Activated CD8-positive, alpha-beta T cell treated with anti-CD3 and anti-CD28 coated beads, Interleukin-2, amount 10 ng/mL, durations not matched to agents 7 days and 5 days (primary cell): ENCODE measurements at regions not wholly inside any gene's neighbourhood (a gene's known extent, or its start where the extent isn't known, plus 50 kb on each side); places are given as distances from the start of the nearest gene placed in this dataset.

Experiments
- ATAC-seq: fragments of 150-1000 bp; cut with Tn5 transposase; one replicate; pipeline ENCODE4 v1.10.0; 2021; ENCODE audit warnings: moderate library complexity
- CTCF ChIA-PET: fragments of 350-600 bp; sonication (Branson Sonifier 250); formaldehyde crosslinking; loops from one replicate; lab custom pipeline; 2021; ENCODE audit warnings: antibody characterized with exemption; lab: Charles Lee
- POLR2A ChIA-PET: fragments of 350-600 bp; sonication (Branson Sonifier 250); formaldehyde crosslinking; loops from one replicate; lab custom pipeline; 2021; ENCODE audit warnings: antibody characterized with exemption; lab: Charles Lee
- DNase-seq: peaks from one replicate; pipeline ENCODE4 v3.0.0-alpha.2; 2020
- H3K27ac Mint-ChIP-seq: one replicate; pipeline ENCODE4 v1.8.0; 2021; ENCODE audit warnings: mild to moderate bottlenecking, mixed read lengths
- H3K27me3 Mint-ChIP-seq: one replicate; pipeline ENCODE4 v1.8.0; 2021; ENCODE audit warnings: low read depth, mixed read lengths
- H3K36me3 Mint-ChIP-seq: one replicate; pipeline ENCODE4 v1.8.0; 2021; ENCODE audit warnings: low read depth, mixed read lengths
- H3K4me1 Mint-ChIP-seq: one replicate; pipeline ENCODE4 v1.8.0; 2021; ENCODE audit warnings: low read depth, mixed read lengths
- H3K4me3 Mint-ChIP-seq: one replicate; pipeline ENCODE4 v1.8.0; 2021; ENCODE audit warnings: mild to moderate bottlenecking, mixed read lengths
- H3K9me3 Mint-ChIP-seq: one replicate; pipeline ENCODE4 v1.8.0; 2022; ENCODE audit warnings: mixed read lengths; ENCODE audit not compliant: insufficient read depth

- Mint-ChIP-seq H3K27ac (no peak overlapping the region), H3K4me1 (no peaks in the 10 kb centered on the region), H3K4me3 (no peak overlapping the region), H3K9me3 (no peaks in the 10 kb centered on the region), H3K27me3 (no peaks in the 10 kb centered on the region), H3K36me3 (no peaks in the 10 kb centered on the region)
- POLR2A ChIA-PET, result no interaction called here
- ATAC-seq, result no peak
- CTCF ChIA-PET, result no interaction called here
- no peak for DNase-seq
Observed at GRCh38 chr10:131806646-131807317, 94.0 kb upstream of the PPP2R2D start.

- H3K27ac Mint-ChIP-seq, result no peak overlapping the region
Observed at GRCh38 chr10:131808370-131808930, 92.4 kb upstream of the PPP2R2D start.

GRCh38 chr10:131810036-131810804 is 90.6 kb upstream of the PPP2R2D start:
- POLR2A ChIA-PET, result no interaction called here
- no peaks in the 10 kb centered on the region for H3K36me3 Mint-ChIP-seq
- no peaks in the 10 kb centered on the region for H3K27me3 Mint-ChIP-seq
- H3K4me3 Mint-ChIP-seq, result no peak overlapping the region
- DNase-seq, result no peak
- no peaks in the 10 kb centered on the region for H3K4me1 Mint-ChIP-seq
- ATAC-seq, result no peak
- CTCF ChIA-PET, result no interaction called here
- H3K27ac Mint-ChIP-seq, result no peak overlapping the region
- H3K9me3 Mint-ChIP-seq, result no peaks in the 10 kb centered on the region

More at GRCh38 chr10:131808370-131808930, 92.4 kb upstream of the PPP2R2D start:
- ChIA-PET POLR2A (no interaction called here), CTCF (no interaction called here)
- H3K36me3 Mint-ChIP-seq, result no peaks in the 10 kb centered on the region
- no peaks in the 10 kb centered on the region for H3K9me3 Mint-ChIP-seq
- H3K4me3 Mint-ChIP-seq, result no peak overlapping the region
- DNase-seq, result no peak
- H3K27me3 Mint-ChIP-seq, result no peaks in the 10 kb centered on the region
- ATAC-seq, result no peak
- no peaks in the 10 kb centered on the region for H3K4me1 Mint-ChIP-seq

GRCh38 chr10:131810805-131811629 is 89.8 kb upstream of the PPP2R2D start:
- ChIA-PET POLR2A (interaction anchor here (0.5 kb wide), 1 partner anchor 81 kb away, joined by 3 read pairs; no protein-coding TSS in a partner anchor), CTCF (no interaction called here)
- Mint-ChIP-seq H3K36me3 (no peaks in the 10 kb centered on the region), H3K27me3 (no peaks in the 10 kb centered on the region), H3K4me3 (no peak overlapping the region), H3K9me3 (no peaks in the 10 kb centered on the region), H3K4me1 (no peaks in the 10 kb centered on the region), H3K27ac (no peak overlapping the region)
- ATAC-seq, result no peak
- no peak for DNase-seq

GRCh38 chr10:131811630-131812403 is 89.0 kb upstream of the PPP2R2D start:
- Mint-ChIP-seq H3K9me3 (no peaks in the 10 kb centered on the region), H3K27ac (no peak overlapping the region), H3K4me3 (no peak overlapping the region), H3K27me3 (no peaks in the 10 kb centered on the region), H3K36me3 (no peaks in the 10 kb centered on the region), H3K4me1 (no peaks in the 10 kb centered on the region)
- ATAC-seq (no peak), DNase-seq (no peak)
- ChIA-PET POLR2A (interaction anchor here (0.5 kb wide), 1 partner anchor 82 kb away, joined by 3 read pairs; no protein-coding TSS in a partner anchor), CTCF (no interaction called here)

GRCh38 chr10:131812736-131813604 is 87.8 kb upstream of the PPP2R2D start:
- POLR2A ChIA-PET, result no interaction called here
- Mint-ChIP-seq H3K27me3 (no peaks in the 10 kb centered on the region), H3K4me3 (no peak overlapping the region), H3K4me1 (no peaks in the 10 kb centered on the region), H3K27ac (no peak overlapping the region), H3K36me3 (no peaks in the 10 kb centered on the region), H3K9me3 (no peaks in the 10 kb centered on the region)
- DNase-seq (peak; percentile 8), ATAC-seq (no peak)
- CTCF ChIA-PET, result no interaction called here

GRCh38 chr10:131814567-131815265 is 86.1 kb upstream of the PPP2R2D start:
- DNase-seq, result peak; percentile 4
- ChIA-PET CTCF (no interaction called here), POLR2A (no interaction called here)
- Mint-ChIP-seq H3K4me1 (no peaks in the 10 kb centered on the region), H3K27ac (no peak overlapping the region), H3K36me3 (no peaks in the 10 kb centered on the region), H3K9me3 (no peaks in the 10 kb centered on the region), H3K27me3 (no peaks in the 10 kb centered on the region), H3K4me3 (no peak overlapping the region)
- no peak for ATAC-seq

GRCh38 chr10:131815266-131816156 is 85.3 kb upstream of the PPP2R2D start:
- Mint-ChIP-seq H3K27ac (no peak overlapping the region), H3K4me3 (no peak overlapping the region), H3K4me1 (no peaks in the 10 kb centered on the region), H3K36me3 (no peaks in the 10 kb centered on the region), H3K27me3 (no peaks in the 10 kb centered on the region), H3K9me3 (no peaks in the 10 kb centered on the region)
- POLR2A ChIA-PET, result no interaction called here
- CTCF ChIA-PET, result no interaction called here
- no peak for DNase-seq
- ATAC-seq, result no peak

- Mint-ChIP-seq H3K9me3 (no peaks in the 10 kb centered on the region), H3K36me3 (no peaks in the 10 kb centered on the region), H3K4me3 (no peak overlapping the region), H3K4me1 (no peaks in the 10 kb centered on the region), H3K27ac (no peak overlapping the region), H3K27me3 (no peaks in the 10 kb centered on the region)
- ChIA-PET POLR2A (no interaction called here), CTCF (no interaction called here)
- DNase-seq (no peak), ATAC-seq (no peak)
Observed at GRCh38 chr10:131816157-131816775, 84.5 kb upstream of the PPP2R2D start.
